Bronchial epithelial cell (primary cell): ENCODE measurements at regions not wholly inside any gene's neighbourhood (a gene's known extent, or its start where the extent isn't known, plus 50 kb on each side); places are given as distances from the start of the nearest gene placed in this dataset.
"Not testable (repeated sequence)": the region's sequence is repeated elsewhere in the genome, so short reads cannot be mapped to it uniquely, and the experiment has no call there.

Experiments used
- DNase-seq: peaks from one replicate; pipeline ENCODE4 v3.0.0-alpha.2; 2010; ENCODE audit warnings: low read depth
- FAIRE-seq: peaks from 2 replicates; lab custom pipeline; 2011; peaks lifted over from hg19 to GRCh38; lab: Jason Lieb, UNC
- H3K27me3 ChIP-seq: 2 replicates; pipeline ENCODE4 v1.5.1; 2011; ENCODE audit warnings: low read length; ENCODE audit not compliant: control insufficient read depth, insufficient read depth
- H3K36me3 ChIP-seq: 2 replicates; pipeline ENCODE4 v1.5.1; 2011; ENCODE audit warnings: low read length; ENCODE audit not compliant: control insufficient read depth, insufficient read depth
- H3K4me3 ChIP-seq: 2 replicates; pipeline ENCODE4 v1.5.1; 2011; ENCODE audit warnings: mild to moderate bottlenecking, low read depth, low read length, control low read depth
- CTCF ChIP-seq: IDR thresholded peaks from 2 replicates; pipeline ENCODE4 v1.5.1; 2011; ENCODE audit warnings: mild to moderate bottlenecking, moderate library complexity, low read length, control low read depth, inconsistent platforms; ENCODE audit not compliant: insufficient read depth, severe bottlenecking

GRCh38 chr2:109712746-109713145, 81.4 kb upstream of the RGPD5 start:
- Histone ChIP-seq H3K4me3 (no peak overlapping the region), H3K36me3 (no peaks in the 10 kb centered on the region), H3K27me3 (no peaks in the 10 kb centered on the region)
- TF ChIP-seq CTCF = no peak
- FAIRE-seq (no peak), DNase-seq (no peak)

- no peak for FAIRE-seq
Observed at GRCh38 chr2:109715313-109715805, 78.7 kb upstream of the RGPD5 start.

GRCh38 chr2:109716596-109716995, 77.5 kb upstream of the RGPD5 start:
- not testable (repeated sequence) for H3K4me3 ChIP-seq, DNase-seq, H3K27me3 ChIP-seq, FAIRE-seq, H3K36me3 ChIP-seq

More at GRCh38 chr2:109715313-109715805, 78.7 kb upstream of the RGPD5 start:
- peak; percentile 70 for DNase-seq
- H3K36me3 ChIP-seq = no peaks in the 10 kb centered on the region
- no peaks in the 10 kb centered on the region for H3K27me3 ChIP-seq
- TF ChIP-seq CTCF = peak; percentile 96
- no peak overlapping the region for H3K4me3 ChIP-seq

GRCh38 chr2:109718139-109718538, 76.0 kb upstream of the RGPD5 start:
- Histone ChIP-seq H3K36me3 (no peaks in the 10 kb centered on the region), H3K27me3 (no peaks in the 10 kb centered on the region), H3K4me3 (no peak overlapping the region)
- TF ChIP-seq CTCF = no peak
- FAIRE-seq (no peak), DNase-seq (no peak)

GRCh38 chr2:109719871-109720270, 74.2 kb upstream of the RGPD5 start:
- FAIRE-seq (no peak), DNase-seq (no peak)
- no peak overlapping the region for H3K4me3 ChIP-seq
- no peaks in the 10 kb centered on the region for H3K36me3 ChIP-seq
- H3K27me3 ChIP-seq = no peaks in the 10 kb centered on the region
- no peak for TF ChIP-seq CTCF

- FAIRE-seq (no peak), DNase-seq (no peak)
- no peaks in the 10 kb centered on the region for H3K36me3 ChIP-seq
- no peak for TF ChIP-seq CTCF
- no peak overlapping the region for H3K4me3 ChIP-seq
- H3K27me3 ChIP-seq = no peaks in the 10 kb centered on the region
Observed at GRCh38 chr2:109720380-109721106, 73.6 kb upstream of the RGPD5 start.
